GM20431 (cell line): ENCODE measurements at regions not wholly inside any gene's neighbourhood (a gene's known extent, or its start where the extent isn't known, plus 50 kb on each side); places are given as distances from the start of the nearest gene placed in this dataset.
"Not testable (repeated sequence)": the region's sequence is repeated elsewhere in the genome, so short reads cannot be mapped to it uniquely, and the experiment has no call there.

Experiments used
- in situ Hi-C: fragments of 300-500 bp; cut with MseI, MboI; formaldehyde crosslinking; loops from one replicate; pipeline ENCODE4 v1.15.0; 2020; ENCODE audit warnings: low sequenced_read_pairs; ENCODE audit not compliant: unreplicated experiment

- in situ Hi-C loops = not testable (repeated sequence)
Observed at GRCh38 chr3:139196146-139196545, 147.7 kb upstream of the MRPS22 start.

GRCh38 chr3:139197251-139197650, 146.6 kb upstream of the MRPS22 start:
- in situ Hi-C loops = no loop called here

GRCh38 chr3:139198186-139198585, 145.6 kb upstream of the MRPS22 start:
- in situ Hi-C loops = no loop called here

- in situ Hi-C loops = no loop called here
Observed at GRCh38 chr3:139198929-139199328, 144.9 kb upstream of the MRPS22 start.

- in situ Hi-C loops = no loop called here
Observed at GRCh38 chr3:139199421-139200010, 144.3 kb upstream of the MRPS22 start.

- in situ Hi-C loops = no loop called here
Observed at GRCh38 chr3:139201446-139202225, 142.2 kb upstream of the MRPS22 start.

GRCh38 chr3:139202226-139202958, 141.4 kb upstream of the MRPS22 start:
- in situ Hi-C loops = no loop called here

GRCh38 chr3:139202959-139203349, 140.9 kb upstream of the MRPS22 start:
- in situ Hi-C loops = no loop called here

GRCh38 chr3:139203752-139204151, 140.1 kb upstream of the MRPS22 start:
- in situ Hi-C loops = no loop called here

- in situ Hi-C loops = no loop called here
Observed at GRCh38 chr3:139204728-139205127, 139.1 kb upstream of the MRPS22 start.

- in situ Hi-C loops = no loop called here
Observed at GRCh38 chr3:139213936-139214335, 129.9 kb upstream of the MRPS22 start.

GRCh38 chr3:139216958-139217357, 126.9 kb upstream of the MRPS22 start:
- in situ Hi-C loops = no loop called here

- in situ Hi-C loops = no loop called here
Observed at GRCh38 chr3:139217633-139218032, 126.2 kb upstream of the MRPS22 start.

GRCh38 chr3:139218046-139218445, 125.8 kb upstream of the MRPS22 start:
- in situ Hi-C loops = no loop called here

GRCh38 chr3:139219463-139219862, 124.4 kb upstream of the MRPS22 start:
- in situ Hi-C loops = no loop called here

- in situ Hi-C loops = no loop called here
Observed at GRCh38 chr3:139222100-139222657, 121.6 kb upstream of the MRPS22 start.

GRCh38 chr3:139225548-139225947, 118.3 kb upstream of the MRPS22 start:
- in situ Hi-C loops = no loop called here

- in situ Hi-C loops = no loop called here
Observed at GRCh38 chr3:139226731-139227130, 117.1 kb upstream of the MRPS22 start.

- in situ Hi-C loops = no loop called here
Observed at GRCh38 chr3:139227165-139227564, 116.7 kb upstream of the MRPS22 start.

- in situ Hi-C loops = no loop called here
Observed at GRCh38 chr3:139227827-139228226, 116.0 kb upstream of the MRPS22 start.

GRCh38 chr3:139230391-139230790, 113.4 kb upstream of the MRPS22 start:
- in situ Hi-C loops = no loop called here
